Smooth muscle cell (in vitro differentiated cells): ENCODE measurements at regions not wholly inside any gene's neighbourhood (a gene's known extent, or its start where the extent isn't known, plus 50 kb on each side); places are given as distances from the start of the nearest gene placed in this dataset.
"Not testable (repeated sequence)": the region's sequence is repeated elsewhere in the genome, so short reads cannot be mapped to it uniquely, and the experiment has no call there.

ENCODE experiments used
- DNase-seq: peaks from one replicate; lab custom pipeline; 2025; ENCODE audit not compliant: unreplicated experiment; lab: John Stamatoyannopoulos, UW
- H2AFZ ChIP-seq: fragments of 200-600 bp; sonication (generic); 2 replicates; pipeline ENCODE4 v1.6.0; 2016; ENCODE audit warnings: antibody characterized with exemption, low read depth, mild to moderate bottlenecking
- H3F3A ChIP-seq: fragments of 200-600 bp; sonication (generic); 2 replicates; pipeline ENCODE4 v1.6.0; 2017; ENCODE audit warnings: antibody characterized with exemption, low read depth
- H3K27ac ChIP-seq: fragments of 200-600 bp; sonication (generic); 2 replicates; pipeline ENCODE4 v1.5.1; 2016; ENCODE audit warnings: low read depth, mild to moderate bottlenecking
- H3K27me3 ChIP-seq: fragments of 200-600 bp; sonication (generic); 2 replicates; pipeline ENCODE4 v1.6.1; 2016; ENCODE audit warnings: low read depth, mild to moderate bottlenecking
- H3K36me3 ChIP-seq: fragments of 200-600 bp; sonication (generic); 2 replicates; pipeline ENCODE4 v1.5.1; 2016; ENCODE audit warnings: low read depth
- H3K4me1 ChIP-seq: fragments of 200-600 bp; sonication (generic); 2 replicates; pipeline ENCODE4 v1.5.1; 2016; ENCODE audit warnings: low read depth
- H3K4me2 ChIP-seq: fragments of 200-600 bp; sonication (generic); 2 replicates; pipeline ENCODE4 v1.6.0; 2016; ENCODE audit warnings: mild to moderate bottlenecking
- H3K4me3 ChIP-seq: fragments of 200-600 bp; sonication (generic); 2 replicates; pipeline ENCODE4 v1.5.1; 2016; ENCODE audit warnings: mild to moderate bottlenecking
- H3K79me2 ChIP-seq: fragments of 200-600 bp; sonication (generic); 2 replicates; pipeline ENCODE4 v1.6.0; 2016; ENCODE audit warnings: low read depth, mild to moderate bottlenecking
- H3K9ac ChIP-seq: fragments of 200-600 bp; sonication (generic); 2 replicates; pipeline ENCODE4 v1.6.0; 2016; ENCODE audit warnings: low read depth
- H3K9me3 ChIP-seq: fragments of 200-600 bp; sonication (generic); replicated peaks from 2 replicates; pipeline ENCODE4 v1.5.1; 2016; ENCODE audit warnings: low read depth
- H4K20me1 ChIP-seq: fragments of 200-600 bp; sonication (generic); 2 replicates; pipeline ENCODE4 v1.6.0; 2016; ENCODE audit warnings: low read depth
- CTCF ChIP-seq: fragments of 200-600 bp; sonication (generic); IDR thresholded peaks from 2 replicates; pipeline ENCODE4 v1.5.1; 2017; ENCODE audit warnings: borderline replicate concordance, mild to moderate bottlenecking, antibody characterized with exemption; ENCODE audit not compliant: insufficient read depth, poor library complexity, severe bottlenecking
- WGBS: methylation state at CpG from one replicate; pipeline ENCODE4 v1.1.7; 2016; ENCODE audit warnings: low lambda C conversion rate; 5-methylcytosine and 5-hydroxymethylcytosine counted together

- Histone ChIP-seq H3K9ac (no peak overlapping the region), H3K27ac (no peak overlapping the region), H3F3A (no peaks in the 10 kb centered on the region), H3K4me1 (no peaks in the 10 kb centered on the region), H3K4me3 (no peak overlapping the region), H2AFZ (no peak overlapping the region), H3K27me3 (no peaks in the 10 kb centered on the region), H3K79me2 (no peaks in the 10 kb centered on the region), H4K20me1 (no peaks in the 10 kb centered on the region), H3K9me3 (no peaks in the 10 kb centered on the region), H3K4me2 (no peak overlapping the region), H3K36me3 (no peaks in the 10 kb centered on the region)
- DNase-seq = no peak
- TF ChIP-seq CTCF = no peak
Measured at GRCh38 chr6:139954463-139955071, 580.1 kb upstream of the CITED2 start.

GRCh38 chr6:139953780-139954179 lies 579.3 kb upstream of the CITED2 start:
- 94% methylated on average over 11 of the region's 11 CpGs for WGBS

GRCh38 chr6:139951172-139951571 lies 576.7 kb upstream of the CITED2 start:
- H3K79me2 ChIP-seq = no peaks in the 10 kb centered on the region
- no peak overlapping the region for H2AFZ ChIP-seq
- TF ChIP-seq CTCF = no peak
- H3K9me3 ChIP-seq = no peaks in the 10 kb centered on the region
- H3K27me3 ChIP-seq = no peaks in the 10 kb centered on the region
- H3F3A ChIP-seq = no peaks in the 10 kb centered on the region
- no peaks in the 10 kb centered on the region for H3K36me3 ChIP-seq
- H3K4me2 ChIP-seq = no peak overlapping the region
- no peak overlapping the region for H3K27ac ChIP-seq
- no peaks in the 10 kb centered on the region for H4K20me1 ChIP-seq
- no peak overlapping the region for H3K4me3 ChIP-seq
- no peak overlapping the region for H3K9ac ChIP-seq
- no peaks in the 10 kb centered on the region for H3K4me1 ChIP-seq
- 62% methylated on average over 3 of the region's 3 CpGs for WGBS
- DNase-seq = no peak

More at GRCh38 chr6:139953780-139954179, 579.3 kb upstream of the CITED2 start:
- not testable (repeated sequence) for H3K36me3 ChIP-seq, H3K27me3 ChIP-seq, H3K79me2 ChIP-seq, H3K4me1 ChIP-seq, H3K27ac ChIP-seq, H2AFZ ChIP-seq, DNase-seq, H3K9me3 ChIP-seq, H3F3A ChIP-seq, H3K4me3 ChIP-seq, H3K9ac ChIP-seq, H4K20me1 ChIP-seq, H3K4me2 ChIP-seq

- Histone ChIP-seq H2AFZ (no peak overlapping the region), H3K27me3 (no peaks in the 10 kb centered on the region)
- 93% methylated on average over 2 of the region's 2 CpGs for WGBS
Measured at GRCh38 chr6:139944976-139945375, 570.5 kb upstream of the CITED2 start.

More at GRCh38 chr6:139944976-139945375, 570.5 kb upstream of the CITED2 start:
- no peak overlapping the region for H3K9ac ChIP-seq
- H3K27ac ChIP-seq = no peak overlapping the region
- DNase-seq = no peak
- no peak overlapping the region for H3K4me2 ChIP-seq
- H3K4me1 ChIP-seq = peaks cover 21% of the 10 kb centered on the region
- no peaks in the 10 kb centered on the region for H3K36me3 ChIP-seq
- no peaks in the 10 kb centered on the region for H3F3A ChIP-seq
- no peaks in the 10 kb centered on the region for H3K79me2 ChIP-seq
- no peaks in the 10 kb centered on the region for H3K9me3 ChIP-seq
- no peak overlapping the region for H3K4me3 ChIP-seq
- no peak for TF ChIP-seq CTCF
- no peaks in the 10 kb centered on the region for H4K20me1 ChIP-seq
